Fibroblast of skin of abdomen (primary cell): ENCODE measurements at regions not wholly inside any gene's neighbourhood (a gene's known extent, or its start where the extent isn't known, plus 50 kb on each side); places are given as distances from the start of the nearest gene placed in this dataset.
A peak's percentile ranks its signal among the peaks of the same experiment; 100 is the strongest.

Source experiments
- DNase-seq: peaks from one replicate; pipeline ENCODE4 v3.0.0-alpha.2; 2013

- DNase-seq: no peak
Measured at GRCh38 chr21:15401331-15401730, 328.5 kb upstream of the USP25 start.

DNA sequence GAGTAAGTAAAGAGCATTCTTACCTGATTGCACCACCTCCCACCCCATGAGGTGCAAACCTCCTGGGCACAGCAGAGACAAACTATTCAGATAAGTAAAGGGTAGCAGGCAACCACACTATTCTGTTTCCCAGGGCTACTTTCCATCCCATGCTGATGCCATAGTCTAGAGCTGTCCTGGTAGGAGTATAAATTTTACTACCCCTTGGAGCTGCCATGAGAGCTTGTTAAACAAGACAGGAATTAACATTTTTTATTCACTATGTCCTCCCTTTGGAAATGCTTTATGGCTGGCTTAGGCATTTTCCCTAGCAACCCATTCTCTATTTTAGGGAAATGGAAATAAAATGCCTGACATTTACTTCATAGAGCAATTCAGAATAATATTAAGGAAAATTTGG lies 324.6 kb upstream of the USP25 start:
- DNase-seq: no peak

- no peak for DNase-seq
Measured at GRCh38 chr21:15406791-15407190, 323.0 kb upstream of the USP25 start.

DNA sequence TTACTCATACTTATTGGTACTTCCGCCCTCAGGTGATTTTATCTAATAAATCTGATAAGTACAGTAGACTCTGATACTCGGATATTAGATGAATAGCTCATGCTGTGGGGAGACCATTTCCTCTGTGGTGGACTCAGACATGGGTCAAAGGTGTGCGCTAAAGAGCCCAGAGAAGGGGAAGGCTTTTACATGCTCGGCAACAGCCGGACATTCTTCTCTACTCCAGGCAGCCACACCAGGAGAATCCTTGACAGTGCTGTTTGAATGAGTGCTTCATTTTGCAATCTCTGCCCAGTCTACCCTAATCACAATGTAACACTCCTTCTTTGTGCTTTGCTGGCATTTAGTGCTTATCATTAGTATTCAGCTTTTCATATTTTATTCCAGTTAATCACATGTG lies 322.2 kb upstream of the USP25 start:
- DNase-seq: no peak

DNA sequence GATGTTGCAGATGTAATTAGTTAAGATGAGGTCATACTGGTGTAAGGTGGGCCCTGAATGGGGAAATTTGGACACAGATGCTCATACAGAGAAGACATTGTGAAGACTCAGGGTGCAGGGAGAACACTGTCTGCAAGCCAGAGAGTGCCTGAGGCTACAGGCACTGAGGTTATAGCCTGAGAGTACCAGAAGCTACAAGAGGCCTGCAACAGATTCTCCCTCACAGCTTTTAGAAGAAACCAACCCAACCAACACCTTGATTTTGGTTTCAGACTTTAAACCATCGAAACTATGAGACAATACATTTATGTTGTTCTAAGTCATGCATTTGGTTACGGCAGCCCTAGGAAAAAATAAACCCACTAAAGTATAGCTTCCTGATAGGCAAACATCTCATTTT lies 321.7 kb upstream of the USP25 start:
- DNase-seq: no peak

DNA sequence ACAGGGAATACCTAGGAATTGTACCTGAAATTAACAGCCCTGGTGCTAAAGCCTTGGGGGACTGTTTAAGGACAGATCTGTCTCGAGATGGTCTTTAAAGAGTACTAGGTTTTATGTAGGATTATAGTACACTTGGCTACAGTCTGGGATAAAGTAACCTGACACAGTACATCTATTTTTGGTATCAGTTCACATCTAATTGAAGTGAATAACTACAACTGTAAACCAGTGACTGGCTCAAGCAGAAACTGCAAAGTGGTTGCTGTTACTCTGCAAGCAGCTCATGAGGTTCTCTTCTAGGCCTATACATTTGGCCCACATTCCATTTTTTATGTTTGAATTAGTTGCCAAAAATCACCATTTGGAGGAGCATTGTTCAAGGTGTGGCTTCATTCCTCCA lies 320.8 kb upstream of the USP25 start:
- no peak for DNase-seq

GRCh38 chr21:15410853-15411252 lies 318.9 kb upstream of the USP25 start:
- no peak for DNase-seq

- no peak for DNase-seq
Measured at GRCh38 chr21:15414057-15414456, 315.7 kb upstream of the USP25 start.

GRCh38 chr21:15415541-15416261 lies 314.1 kb upstream of the USP25 start:
- peak; percentile 42 for DNase-seq

DNA sequence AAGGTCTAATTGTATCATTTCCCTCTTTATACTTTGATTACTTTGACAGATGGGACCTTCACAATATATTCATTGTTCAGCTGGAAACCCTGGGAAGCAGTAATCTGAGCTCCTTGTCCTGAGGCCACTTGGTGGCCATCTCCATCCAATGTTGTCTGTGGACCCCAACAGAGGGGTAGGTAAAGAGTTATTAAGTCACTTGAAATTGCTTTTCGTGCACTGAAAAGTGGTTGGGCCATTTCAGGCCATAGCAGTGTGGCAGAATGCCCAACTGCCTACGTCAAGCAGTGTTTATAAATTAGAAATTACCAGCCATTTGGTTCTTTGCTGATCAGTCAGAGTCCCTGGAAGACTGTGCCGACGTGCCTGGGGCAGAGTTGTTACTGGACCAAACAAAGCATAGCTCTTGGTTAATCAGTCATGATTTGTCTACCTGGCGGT lies 308.3 kb upstream of the USP25 start:
- DNase-seq: no peak

GRCh38 chr21:15421947-15422346 lies 307.8 kb upstream of the USP25 start:
- no peak for DNase-seq

- DNase-seq: peak; percentile 91
Measured at GRCh38 chr21:15422783-15423182, 307.0 kb upstream of the USP25 start.

GRCh38 chr21:15423676-15424445 lies 305.9 kb upstream of the USP25 start:
- DNase-seq: no peak

- no peak for DNase-seq
Measured at GRCh38 chr21:15425049-15425448, 304.7 kb upstream of the USP25 start.

- DNase-seq: no peak
Measured at GRCh38 chr21:15430023-15430422, 299.8 kb upstream of the USP25 start.

DNA sequence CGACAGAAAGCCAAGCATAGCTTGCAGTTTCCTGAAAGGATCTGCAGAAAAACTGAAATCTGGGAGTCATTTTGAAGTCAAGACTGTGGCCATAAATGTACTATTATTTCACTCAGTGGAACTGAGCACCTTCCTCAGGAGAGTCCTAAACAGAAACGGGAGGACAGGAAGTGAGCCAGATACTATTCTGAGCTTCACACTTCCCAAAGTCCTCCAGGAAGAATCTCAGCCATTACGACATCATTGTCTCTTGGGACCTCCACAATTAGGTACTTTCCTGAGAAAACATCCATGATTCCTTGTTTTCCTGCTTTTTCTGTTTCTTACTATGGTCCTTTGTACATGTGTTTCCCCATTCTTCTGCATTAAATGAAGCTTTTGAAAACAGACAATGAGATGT lies 299.2 kb upstream of the USP25 start:
- peak; percentile 35 for DNase-seq

DNA sequence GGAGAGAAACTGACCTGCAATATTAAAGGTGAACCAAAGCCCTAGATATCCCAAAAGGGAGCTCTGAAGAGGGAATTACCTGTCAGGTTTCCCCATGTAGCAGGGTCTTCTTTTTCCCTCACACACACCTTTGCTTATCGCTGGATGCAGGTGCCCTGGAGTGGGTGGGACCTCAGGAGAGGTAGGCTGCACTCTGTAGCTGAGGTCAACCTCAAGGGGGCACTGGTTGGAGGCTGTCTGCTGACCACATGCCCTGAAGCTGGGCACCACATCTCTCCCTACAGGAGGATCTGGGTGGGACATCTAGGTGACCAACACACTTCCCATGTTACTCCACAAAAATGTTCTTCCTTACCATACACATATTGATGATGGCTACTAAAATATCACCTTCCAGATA lies 298.7 kb upstream of the USP25 start:
- no peak for DNase-seq

DNA sequence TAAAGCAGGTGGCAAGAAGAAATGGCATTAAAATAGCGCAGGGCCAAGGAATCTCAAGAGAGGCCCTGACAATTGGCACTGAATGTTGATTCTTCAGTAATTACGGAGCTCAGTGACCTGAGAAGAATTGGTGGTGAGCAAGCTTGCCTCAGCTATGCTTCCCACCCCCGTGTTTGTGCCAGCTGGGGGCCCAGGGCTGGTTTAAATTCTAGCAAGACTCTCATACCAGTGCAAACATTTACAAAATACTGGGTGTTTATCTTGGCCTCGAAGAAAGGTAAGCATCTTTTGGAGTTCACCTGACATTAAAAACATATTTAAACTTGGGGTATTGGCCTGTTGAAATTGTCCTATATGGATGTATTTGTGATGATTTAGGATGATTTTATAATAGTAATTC lies 296.7 kb upstream of the USP25 start:
- no peak for DNase-seq

- DNase-seq: no peak
Measured at GRCh38 chr21:15434163-15434905, 295.4 kb upstream of the USP25 start.

- DNase-seq: no peak
Measured at GRCh38 chr21:15436031-15436430, 293.8 kb upstream of the USP25 start.

DNA sequence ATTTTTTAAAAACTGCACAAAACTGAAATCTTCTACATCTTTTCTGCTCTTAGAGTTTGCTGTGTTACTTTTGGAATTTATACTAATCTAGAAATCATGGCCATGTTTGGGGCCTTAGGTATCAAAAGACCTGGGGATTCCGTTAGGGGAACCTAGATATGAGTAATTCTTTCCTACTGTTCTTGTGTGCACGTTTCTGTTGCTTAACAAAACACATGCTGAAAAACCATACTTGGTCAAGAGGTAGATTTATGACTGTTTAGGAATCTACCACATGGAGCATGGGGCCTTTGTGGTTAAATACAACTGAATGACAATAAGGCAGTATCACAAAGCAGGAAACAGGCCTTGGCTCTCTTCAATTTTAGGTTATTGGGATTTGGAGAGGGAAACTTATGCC lies 291.9 kb upstream of the USP25 start:
- DNase-seq: peak; percentile 88

DNA sequence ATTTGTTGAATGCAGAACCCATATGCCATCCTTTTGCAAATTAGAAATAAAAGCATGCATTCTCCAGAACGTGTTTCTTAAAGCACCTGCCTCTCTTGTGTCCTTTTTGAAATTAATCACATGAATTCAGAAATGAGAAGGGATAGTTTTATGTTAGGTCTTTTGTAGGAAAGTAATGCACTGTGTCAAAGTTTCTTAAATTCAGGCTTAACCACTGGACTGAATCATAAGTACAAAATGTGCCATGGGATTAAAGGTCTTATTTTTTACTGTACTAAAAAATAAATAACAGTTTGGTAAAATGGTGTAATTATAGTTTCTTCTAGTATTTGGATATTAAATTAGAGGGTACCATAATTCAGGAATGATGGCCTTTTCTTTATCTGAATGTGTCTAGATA lies 290.1 kb upstream of the USP25 start:
- DNase-seq: no peak

GRCh38 chr21:15441060-15441493 lies 288.7 kb upstream of the USP25 start:
- no peak for DNase-seq

DNA sequence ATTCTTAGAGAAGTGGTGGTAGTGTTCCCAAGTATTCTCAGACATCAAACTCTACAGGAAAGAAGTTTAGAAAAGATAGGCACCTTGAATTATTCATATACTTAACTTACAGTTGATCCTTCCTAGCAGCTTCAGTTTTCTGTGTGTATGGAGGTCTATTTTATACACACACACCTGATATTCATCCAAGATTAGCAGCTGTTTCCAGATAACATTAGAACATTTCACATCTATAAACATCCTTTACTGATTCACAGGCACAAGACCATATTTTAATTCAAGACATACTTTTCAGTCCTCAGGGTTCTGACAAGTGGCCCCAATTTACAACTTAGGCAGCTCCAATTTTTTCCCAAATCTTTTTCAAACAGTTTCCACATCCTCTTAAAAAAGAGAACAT lies 287.8 kb upstream of the USP25 start:
- no peak for DNase-seq
